NCI-H526 treated with DMSO at 0.1 percent for 48 hours (cell line): ENCODE measurements at regions not wholly inside any gene's neighbourhood (a gene's known extent, or its start where the extent isn't known, plus 50 kb on each side); places are given as distances from the start of the nearest gene placed in this dataset.

ENCODE experiments used
- DNase-seq: peaks from one replicate; lab custom pipeline; 2025; lab: John Stamatoyannopoulos, UW

GRCh38 chr5:143561219-143561618 is 157.7 kb upstream of the NR3C1 start:
- no peak for DNase-seq

DNA sequence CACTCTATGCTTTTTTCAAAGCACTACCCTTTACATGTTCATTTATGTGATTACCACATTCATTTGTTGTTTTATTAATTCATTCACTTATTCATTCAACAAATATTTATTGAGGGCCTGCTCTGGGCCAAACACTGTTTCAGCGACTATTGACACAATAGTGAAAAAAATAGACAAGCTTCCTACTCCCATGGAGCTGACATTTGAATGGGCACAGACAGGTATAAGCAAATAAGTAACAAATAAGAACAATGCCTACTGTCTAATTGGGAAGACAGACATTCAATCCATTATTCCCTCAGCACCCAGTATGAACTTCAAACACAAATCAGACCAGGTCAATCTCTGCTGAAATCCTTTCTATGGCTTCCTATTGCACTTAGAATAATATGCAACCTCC is 156.9 kb upstream of the NR3C1 start:
- DNase-seq = peak; percentile 32

DNA sequence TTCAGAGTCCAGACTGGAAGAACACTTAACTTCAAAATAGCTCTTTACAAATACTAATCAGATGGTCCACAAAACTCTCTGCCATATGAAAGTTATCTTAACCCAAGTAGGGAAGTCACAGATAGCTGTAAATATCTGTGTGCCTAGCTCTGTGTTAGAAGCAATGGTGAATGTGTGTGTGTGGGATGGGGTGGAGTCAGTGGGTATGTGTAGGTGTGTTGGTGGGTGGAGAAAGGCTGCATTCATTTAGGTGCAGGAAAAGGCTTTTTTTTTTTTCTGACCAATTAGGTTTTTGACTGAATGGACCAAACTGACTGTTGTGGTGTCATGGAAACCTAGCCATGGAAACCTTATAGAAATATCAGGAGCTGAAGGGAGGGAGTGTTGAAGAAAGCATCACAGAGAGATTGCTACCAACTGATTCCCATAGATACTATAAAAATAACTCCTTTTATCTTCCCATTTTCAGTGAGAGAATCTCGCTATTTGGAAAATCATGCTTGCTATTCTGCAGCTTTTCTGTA is 156.2 kb upstream of the NR3C1 start:
- DNase-seq = no peak

GRCh38 chr5:143558048-143558447 is 154.6 kb upstream of the NR3C1 start:
- DNase-seq = no peak

DNA sequence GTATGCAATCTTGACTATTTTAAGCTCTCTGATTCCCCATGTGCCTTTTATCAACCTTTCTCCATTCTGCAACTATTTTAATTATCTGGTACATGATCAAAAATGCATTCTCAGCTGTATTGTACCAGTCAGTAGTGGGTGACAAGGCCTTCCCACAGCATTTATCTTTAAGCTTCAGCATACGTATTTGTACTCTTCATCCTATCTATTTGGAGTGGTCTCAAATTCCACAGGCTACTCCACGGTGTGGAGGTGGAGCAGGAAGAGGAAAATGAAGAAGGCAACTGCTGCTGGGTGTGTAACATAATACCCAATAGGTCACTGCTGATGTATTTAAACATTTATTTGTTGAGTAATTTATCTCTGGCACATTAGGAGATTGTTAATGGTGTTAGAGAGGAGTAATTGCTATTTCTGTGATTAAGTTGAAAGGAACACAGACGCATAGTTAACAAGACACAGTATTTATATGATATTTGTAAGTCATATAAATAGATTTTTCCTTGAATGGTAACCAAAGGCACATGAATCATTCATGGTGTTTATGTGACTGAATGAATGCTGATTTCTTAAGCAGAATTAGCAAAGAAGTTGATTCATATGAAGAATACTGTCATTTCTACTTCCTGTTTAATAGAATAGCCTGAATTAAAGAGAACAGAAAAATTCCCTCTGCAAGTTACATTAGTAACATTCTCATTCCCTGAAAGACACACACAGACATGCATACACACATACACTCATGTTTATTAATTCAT is 153.8 kb upstream of the NR3C1 start:
- DNase-seq = no peak

DNA sequence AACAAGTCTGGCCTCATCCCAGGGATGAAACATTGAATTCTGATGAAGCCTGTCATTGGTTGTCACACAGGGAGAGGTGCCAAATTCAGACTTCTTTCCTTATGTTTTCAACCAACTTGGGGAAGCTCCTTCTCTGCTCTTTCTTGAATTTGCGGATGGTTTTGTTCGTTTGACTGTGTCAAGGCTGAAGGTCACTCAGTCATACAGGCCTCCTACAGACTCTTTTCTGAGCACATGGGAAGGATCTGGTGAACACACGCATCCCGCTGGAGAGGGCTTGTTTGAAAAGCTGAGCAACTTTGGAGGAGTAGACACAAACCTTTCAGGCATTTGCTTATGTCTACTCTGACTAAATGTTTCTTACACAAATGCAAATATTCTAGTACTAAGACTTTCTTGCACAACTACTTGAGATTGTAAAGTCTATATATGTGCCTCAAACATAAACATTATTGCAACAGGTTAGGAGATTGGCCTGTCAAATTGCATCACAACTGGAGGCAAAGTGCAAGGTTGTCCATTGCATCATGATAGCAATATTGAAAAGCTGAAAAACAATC is 151.5 kb upstream of the NR3C1 start:
- DNase-seq = no peak

DNA sequence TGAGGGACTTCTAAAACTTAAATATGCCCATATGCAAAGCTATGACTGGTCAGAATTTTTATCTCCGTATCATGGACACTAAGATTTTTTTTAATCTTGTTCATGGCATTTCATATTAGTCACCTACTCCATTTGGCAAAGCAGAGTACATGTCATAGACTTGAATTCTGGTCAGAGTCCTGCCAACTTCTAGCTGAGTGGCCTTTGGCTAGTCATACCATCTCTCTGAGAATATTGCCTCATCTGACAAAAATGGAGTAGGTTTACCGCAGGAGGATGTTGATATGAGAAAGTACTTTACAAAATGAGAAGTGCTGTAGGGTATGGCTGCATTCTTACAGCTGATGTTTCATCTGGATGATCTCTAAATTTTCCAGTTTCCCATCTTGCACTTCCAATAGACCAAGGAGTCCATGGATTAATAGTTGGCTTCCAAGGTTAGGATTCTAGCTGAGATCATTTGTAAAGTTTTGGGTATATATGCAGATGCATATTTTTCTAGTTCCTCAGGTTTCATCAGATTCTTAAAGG is 150.8 kb upstream of the NR3C1 start:
- no peak for DNase-seq

DNA sequence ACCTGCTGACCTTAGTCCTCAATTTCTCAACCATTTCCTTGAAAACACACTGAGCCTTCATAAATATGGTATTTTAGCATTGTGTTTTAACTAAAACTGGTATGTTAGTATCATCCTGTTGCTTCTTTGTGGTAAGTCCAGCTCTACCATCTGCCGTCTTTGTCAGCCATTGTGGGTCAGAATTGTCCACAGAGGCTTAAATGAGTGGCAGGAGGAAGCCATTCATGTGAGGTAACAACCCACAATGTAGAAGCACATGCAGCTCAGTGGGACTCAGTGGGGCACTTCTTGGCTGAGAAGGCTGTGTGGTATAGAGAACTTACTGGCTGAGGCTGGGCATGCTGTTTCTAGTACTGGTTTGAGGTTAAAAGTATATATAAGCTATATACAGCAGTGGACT is 149.2 kb upstream of the NR3C1 start:
- DNase-seq = no peak

DNA sequence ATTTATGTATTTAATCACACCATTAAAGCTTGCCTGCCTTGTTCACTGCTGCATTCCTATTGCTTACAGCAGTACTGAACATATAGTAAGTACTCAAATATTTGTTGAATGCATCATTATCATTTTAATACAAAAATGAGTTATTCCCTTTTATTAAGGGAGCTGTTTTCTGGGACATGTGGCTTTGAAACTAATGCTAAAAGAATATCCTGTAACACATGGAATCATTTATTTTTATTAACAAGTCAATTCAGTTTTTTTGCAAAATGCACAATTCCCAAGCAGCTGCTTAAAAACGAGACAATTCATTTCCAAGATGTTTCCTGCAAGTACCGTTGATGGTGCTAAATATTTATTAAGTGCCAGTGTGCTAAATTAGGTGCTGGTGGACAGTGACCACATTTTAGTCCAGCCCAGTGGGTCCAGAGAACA is 148.3 kb upstream of the NR3C1 start:
- DNase-seq = no peak

- DNase-seq = no peak
These were observed 147.6 kb upstream of the NR3C1 start for GRCh38 chr5:143550986-143551630.

GRCh38 chr5:143547342-143547741 is 143.9 kb upstream of the NR3C1 start:
- no peak for DNase-seq

DNA sequence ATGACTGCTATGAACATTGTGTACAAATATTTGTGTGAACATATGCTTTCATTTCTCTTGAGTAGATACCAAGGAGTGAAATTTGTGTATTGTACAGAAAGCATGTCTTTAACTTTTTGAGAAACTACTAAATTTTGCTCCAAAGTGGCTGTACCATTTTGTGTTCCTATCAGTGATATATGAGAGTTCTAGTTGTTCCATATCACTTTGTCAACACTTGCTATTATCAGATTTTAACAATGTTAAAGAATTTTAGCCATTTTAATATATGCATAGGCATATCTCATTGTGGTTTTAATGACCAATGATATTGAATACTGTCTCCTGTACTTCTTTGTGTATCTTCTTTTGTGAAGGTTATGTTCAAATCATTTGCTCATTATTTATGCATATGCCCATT is 142.9 kb upstream of the NR3C1 start:
- no peak for DNase-seq

GRCh38 chr5:143544606-143545005 is 141.1 kb upstream of the NR3C1 start:
- no peak for DNase-seq

DNA sequence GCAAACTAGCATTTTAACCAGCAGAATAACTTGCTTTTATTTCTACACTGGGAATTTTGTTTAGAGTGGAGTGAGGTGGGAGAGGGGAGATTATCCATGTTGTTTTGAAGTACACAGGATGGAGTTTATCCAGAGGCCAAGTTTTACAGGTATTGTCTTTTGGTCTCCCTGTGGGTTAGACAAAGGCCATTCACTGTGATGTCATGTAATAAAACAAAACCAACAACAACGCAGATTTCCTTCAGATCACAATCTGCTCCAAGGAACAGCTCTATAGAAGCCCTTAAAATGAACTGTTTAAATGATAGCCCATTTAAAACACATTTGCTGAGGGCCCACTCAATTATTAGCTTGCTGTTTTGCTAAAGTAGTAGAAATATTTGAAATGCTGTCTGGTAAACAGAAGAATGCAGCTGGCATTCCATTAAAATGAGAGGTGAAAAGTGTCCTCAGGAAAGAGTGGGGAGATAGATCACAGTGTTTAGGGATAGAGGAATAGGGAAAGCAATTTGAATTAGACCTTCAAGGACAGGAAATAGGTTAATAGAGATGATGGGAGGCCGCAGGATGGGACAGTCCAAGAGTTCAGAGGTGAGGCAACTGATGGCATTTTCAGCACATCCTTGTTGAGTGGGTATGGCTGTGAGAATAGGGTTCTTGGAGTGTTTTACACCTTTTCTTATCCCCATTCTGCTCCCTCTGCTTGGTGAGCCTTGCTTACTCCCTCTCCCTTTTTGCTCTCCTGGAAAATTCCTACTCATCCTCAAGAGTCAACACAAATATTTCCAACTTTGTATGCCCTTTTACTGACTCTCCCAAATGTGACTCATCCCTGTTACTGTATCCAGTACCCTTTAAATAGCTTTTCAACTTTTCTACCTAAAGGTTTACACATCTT is 140.1 kb upstream of the NR3C1 start:
- no peak for DNase-seq

DNA sequence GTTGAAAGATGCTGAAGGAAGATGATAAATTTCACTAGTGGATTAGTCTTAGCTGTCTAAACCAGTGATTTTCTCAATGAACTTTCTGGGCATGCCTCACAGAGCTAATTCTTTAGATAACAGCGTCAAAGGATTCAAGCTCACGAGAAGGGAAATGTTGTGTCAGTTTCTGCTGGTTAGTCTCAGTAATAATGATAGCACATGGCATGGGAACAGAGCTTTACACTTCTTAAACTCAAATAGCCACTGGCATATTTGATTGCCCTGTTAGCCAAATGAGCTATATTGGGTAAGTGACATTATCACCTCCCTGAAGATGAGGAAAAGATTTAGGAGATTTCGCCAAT is 139.3 kb upstream of the NR3C1 start:
- DNase-seq = no peak

DNA sequence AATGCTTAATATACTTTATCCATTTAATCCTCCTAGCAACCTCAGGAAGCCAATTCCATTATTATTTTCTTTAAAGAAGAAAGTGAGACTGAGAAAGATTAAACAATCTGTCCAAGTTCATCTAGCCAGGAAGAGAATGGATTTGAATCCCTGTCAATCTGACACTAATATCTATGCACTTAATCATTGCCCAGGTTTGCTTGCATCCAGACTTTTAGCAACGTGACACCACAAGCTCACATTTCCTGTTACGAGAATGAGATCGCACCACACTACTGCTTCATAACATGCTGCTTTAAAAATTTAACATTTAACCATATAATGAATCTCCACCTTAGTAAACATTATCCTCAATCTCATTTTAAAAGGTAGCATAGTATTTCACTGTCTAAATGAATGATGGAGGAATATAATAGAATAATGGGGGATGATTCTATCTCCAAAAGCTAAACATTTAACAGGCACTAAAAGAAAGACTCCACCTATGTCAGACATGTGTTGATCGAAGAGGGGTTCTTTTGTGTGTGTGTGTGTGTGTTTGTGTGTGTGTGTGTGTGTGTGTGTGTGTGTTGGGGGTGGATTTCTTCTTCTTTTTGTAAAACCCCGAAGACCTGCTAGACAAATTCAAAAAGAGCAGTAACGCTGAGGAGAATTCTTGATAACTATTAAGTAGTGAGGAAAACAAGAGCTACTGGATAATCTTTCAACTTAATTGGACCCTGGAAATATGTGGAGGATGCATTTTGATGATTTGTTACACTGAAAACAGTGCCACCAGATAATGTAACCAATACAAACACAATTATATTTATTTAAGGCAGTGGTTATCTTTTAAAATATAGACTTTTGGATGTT is 138.7 kb upstream of the NR3C1 start:
- no peak for DNase-seq

DNA sequence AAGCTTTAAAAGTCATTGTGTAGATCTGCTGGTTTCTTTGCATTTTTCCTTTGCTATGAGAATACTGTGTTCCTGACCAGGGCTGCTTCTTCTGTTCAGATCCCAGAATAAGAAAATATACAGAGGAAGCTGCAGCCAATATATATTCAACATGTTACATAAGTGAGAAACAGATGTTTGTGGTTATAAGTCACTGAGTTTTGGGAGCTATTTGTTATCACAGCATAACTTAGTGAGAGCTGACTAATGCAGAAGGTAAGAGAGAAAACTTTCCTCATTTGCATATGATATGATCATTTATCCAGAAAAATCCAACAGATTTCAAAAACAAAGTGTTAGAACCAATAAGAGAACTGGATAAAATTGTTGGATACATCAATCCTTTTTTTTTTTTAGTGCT is 136.3 kb upstream of the NR3C1 start:
- DNase-seq = no peak

GRCh38 chr5:143537056-143537455 is 133.6 kb upstream of the NR3C1 start:
- no peak for DNase-seq

- no peak for DNase-seq
These were observed 132.9 kb upstream of the NR3C1 start for GRCh38 chr5:143536364-143536763.

GRCh38 chr5:143534761-143535154 is 131.3 kb upstream of the NR3C1 start:
- no peak for DNase-seq
